Activated CD4-positive, alpha-beta T cell treated with anti-CD3 and anti-CD28 coated beads, Interleukin-2, Interleukin-4, amounts not matched to agents 100 ng/mL and 50 ng/mL, durations not matched to agents 16 hours and 8 hours (primary cell): ENCODE measurements at regions not wholly inside any gene's neighbourhood (a gene's known extent, or its start where the extent isn't known, plus 50 kb on each side); places are given as distances from the start of the nearest gene placed in this dataset.

Experiments
- DNase-seq: peaks from one replicate; pipeline ENCODE4 v3.0.0-alpha.2; 2020; ENCODE audit warnings: low spot score

DNA sequence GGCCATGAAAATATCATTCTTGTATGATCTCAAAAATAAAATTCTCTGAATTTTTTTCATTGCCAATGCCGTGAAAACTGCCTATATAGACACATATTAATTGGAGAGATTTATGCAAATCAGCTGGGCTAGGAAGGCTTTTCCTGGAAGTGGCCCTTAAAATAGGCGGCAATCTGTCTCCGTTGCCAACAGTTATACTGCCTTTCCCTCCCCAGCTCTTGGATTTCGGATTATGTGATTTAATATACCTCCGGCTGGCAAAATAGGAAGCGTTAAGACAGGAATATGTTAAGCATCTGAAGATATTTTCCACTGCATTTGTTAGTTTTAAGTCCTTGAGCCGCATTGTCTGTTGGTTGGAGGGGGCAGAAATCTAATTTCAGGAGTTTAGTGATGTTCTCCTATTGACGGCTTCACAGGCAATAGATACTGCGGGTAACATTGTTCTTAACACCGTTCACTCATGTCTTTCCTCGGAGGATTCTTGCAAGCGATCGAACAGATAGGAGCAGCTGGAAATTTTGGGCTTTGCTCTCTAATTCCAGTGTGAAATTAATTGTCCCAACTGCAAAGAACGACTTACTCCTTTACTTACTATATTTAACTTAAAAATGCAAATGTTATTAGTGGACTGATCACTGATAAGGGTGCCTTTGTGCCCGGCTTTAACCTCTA is 113.3 kb downstream of the LINC00237 start:
- no peak for DNase-seq

DNA sequence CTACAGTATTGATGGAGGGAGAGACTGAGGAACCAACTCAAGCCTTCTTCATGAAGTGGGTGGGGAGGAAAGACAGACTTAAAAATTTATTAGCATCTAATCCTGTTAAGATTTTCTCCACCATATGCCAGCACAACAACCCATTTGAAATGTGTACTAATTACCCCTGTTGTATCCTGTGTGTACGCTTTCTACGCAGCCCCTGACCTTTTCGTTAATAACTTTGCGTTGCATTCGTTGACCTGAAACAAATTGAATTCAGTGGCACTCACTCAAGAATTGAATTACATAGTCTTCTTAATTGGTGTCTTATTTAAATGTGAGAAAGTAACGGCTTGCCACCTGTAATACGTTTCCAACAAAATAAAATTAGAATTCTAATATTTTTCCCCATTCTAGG is 113.9 kb downstream of the LINC00237 start:
- no peak for DNase-seq

DNA sequence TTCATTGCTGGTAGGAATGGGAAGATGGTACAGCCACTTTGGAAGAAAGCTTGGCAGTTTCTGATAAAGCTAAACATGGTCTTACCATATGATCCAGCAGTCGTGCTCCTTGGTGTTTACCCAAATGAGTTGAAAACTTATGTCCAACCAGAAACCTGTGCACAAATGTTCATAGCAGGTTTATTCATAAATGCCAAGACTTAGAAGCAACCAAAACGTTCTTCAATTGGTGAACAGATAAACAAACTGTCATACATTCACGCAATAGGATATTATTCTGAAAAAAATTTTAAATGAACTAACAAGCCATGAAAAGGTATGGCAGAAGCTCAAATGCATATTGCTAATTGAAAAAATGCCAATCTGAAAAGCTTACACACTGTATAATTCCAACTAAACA is 117.1 kb downstream of the LINC00237 start:
- DNase-seq, result no peak

DNA sequence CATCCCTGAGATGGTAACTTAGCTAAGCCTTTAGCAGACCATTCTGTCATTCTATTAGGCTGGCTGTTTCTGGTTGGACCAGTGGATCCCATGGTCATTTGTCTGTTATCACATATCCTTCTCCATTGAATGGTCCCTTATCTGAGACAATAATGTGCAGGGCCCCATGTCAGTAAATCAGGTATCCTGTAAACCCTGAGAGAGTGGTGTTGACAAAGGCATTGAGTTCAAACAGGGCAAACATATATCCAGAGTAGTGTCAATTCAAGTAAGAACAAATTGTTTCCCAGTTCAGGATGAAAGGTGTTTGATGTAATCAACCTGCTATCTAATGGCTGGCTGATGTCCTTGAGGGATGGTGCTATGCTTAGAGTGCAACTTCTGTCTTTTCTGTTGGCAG is 126.2 kb downstream of the LINC00237 start:
- DNase-seq, result no peak

DNA sequence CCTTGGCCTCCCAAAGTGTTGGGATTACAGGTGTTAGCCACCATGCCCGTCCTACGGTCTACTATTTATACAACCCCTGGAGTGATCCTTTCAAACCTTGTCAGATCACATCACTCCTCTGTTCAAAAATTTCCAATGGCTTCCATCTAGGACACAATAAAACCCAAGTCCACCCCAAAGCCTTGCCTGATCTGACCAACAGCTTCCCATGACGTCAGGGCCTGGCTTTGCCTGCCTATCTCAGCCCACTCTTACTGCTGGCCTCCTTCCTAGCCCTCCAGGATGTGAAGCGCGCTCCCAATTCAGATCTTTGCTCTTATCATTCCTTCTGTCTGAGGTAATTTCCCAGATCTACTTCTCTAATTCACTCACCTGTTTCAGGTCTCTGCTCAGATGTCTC is 128.4 kb downstream of the LINC00237 start:
- DNase-seq, result no peak

DNA sequence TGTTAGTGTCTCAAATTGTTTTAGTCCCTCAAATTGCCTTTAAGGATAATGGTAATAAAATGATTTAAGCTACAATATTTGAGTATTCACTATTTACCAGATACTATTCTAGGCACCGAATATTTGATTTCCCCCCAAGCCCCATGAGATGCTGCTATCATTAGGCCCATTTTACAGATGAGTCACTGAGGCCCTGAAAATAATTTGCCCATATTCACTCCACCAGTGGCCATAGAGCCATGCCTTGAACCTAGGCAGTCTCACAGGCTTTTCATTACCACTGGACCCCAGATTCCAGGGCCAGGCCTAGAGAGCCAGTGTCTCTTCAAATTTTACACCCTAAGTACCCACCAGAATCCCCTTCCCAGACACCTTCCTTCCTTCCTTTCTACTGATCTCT is 133.7 kb downstream of the LINC00237 start:
- DNase-seq, result no peak

DNA sequence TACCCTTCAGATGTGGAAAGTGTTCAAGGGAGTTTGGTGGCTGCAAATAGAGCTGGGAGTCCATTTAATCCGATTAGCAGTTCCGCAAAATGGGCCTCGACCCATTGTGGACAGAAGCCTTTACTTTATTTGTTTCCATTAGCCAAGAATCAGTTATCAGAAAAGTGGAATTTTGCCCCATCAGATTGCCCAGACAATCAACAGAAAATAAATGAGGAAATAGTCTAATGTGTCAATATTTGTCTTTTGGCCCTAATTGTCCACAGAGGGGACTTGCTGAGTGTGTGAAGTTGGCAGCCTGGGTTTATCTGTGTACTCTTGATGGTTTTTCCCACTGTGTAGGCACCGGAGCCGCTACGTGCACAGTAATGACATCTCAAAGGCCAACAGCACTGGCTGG is 134.3 kb downstream of the LINC00237 start:
- no peak for DNase-seq

DNA sequence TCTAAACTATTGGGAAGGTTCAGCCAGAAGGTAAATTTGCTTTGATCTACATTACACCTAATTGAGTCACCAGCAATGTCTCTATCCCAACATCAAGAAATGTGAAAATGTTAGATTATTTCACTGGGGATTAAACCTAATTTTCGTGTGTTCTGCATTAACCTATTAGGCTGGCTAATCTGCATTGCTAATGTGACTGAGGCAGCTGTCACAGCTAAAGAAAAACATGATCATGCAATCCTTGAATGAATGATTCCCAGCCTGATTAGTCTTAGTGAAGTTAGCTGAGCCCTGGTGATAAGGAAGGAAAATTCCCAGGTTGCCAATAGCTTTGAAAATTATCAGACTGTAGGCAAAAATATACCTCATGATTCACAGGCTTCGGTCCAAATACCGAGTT is 135.3 kb downstream of the LINC00237 start:
- no peak for DNase-seq

DNA sequence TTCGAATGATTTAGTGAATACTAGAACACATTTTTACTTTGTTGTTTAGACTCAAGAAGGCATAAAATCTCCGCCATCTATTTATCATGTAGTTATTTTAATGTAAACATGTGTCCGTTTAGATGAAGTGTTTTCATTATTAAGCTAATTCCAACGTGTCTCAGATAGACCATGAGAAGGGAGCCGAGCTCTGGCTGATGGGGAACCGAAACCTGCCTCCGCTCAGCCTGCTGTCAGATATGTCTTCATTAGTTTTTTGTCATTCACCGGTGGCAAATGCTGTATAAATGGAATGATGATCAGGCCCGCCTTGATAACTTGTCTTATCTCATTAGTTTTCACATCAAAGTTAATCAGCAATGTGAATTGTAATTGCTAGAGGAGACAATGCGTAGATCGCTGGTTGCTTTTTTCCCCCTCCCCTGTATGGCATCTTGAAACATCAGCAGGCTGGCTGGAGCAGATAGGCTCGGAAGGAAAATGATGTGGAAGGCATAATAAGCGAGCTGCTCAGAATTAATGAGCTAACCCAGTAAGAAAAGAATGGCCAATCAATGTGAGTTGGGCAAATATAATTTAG is 136.4 kb downstream of the LINC00237 start:
- no peak for DNase-seq

DNA sequence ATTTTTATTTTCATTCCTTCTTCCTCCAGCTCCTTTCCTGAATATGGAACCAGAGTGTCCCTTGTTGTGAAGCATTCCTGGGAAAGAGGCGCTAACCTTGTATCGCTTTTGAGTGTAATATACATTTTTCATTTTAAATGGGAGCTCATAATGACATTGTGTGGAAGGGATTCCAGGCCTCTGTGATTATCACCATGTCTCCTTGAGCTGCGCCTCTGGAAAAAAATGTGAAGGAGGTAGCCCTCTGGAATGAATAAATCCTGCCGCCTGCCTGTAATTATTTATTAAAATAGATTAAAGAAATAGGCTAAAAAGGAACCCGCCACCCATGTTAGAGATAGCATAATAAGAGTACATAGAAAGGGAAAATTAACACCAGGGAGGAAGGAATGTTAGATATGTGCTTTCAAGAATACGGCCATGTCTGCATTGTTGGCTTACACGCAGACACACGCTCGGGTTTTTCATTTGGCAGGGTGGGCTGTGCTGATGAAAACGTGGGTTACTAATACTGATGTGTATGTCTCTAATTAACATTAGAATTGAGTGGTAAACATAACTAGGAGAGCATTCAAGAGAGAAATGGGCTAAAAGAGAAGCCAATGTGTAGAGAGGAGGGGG is 138.5 kb downstream of the LINC00237 start:
- no peak for DNase-seq

DNA sequence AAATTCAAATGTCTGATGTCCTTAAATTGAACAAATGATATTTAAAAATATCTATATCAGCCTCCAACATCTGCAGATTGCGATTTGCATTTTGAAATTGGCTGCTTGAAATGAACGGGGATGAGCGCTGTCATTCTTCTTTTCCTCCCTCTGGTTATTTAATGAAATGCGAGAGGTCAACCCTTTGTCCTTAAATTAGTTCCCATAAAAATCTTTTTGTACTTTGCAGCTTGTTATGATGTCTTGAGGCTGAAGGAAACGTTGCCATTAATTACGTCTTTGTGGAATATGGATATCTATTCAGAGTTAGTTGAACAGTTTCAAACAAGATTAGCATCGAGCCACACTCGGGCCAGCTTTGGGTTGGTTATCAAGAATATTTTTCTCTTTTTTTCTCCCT is 140.0 kb downstream of the LINC00237 start:
- DNase-seq, result no peak

DNA sequence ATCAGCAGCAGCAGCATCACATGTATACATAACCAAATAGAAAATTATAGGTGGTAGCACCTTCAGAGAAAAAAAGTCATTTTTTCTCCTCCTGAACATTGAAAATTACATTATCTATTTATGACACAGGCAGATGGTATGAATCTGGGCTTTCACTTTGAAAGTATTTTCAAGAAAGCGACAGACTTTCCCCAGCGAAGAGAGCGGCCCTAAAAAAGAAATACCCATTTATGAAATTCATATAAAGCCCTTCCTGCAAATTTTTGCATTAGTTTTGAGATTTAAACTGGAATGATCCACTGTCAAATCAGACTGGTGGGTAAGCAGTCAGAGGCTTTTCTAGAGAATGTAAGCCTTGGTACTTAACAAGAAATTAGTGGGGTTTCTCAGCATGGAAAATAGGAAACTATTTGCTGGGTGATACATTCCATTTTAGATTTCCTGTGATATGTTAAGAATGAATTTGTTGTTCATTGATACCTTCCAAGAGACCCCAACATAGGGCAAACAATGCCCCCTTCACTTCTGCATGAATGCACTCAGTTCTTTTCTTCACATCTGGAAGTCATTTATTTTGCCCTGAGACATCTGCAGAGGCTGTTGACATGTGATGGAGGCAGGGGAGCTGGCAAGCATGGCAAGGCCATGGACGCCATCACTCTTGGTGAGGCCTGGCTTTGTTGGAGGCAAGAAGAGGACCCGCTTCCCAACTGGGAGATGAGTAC is 147.0 kb downstream of the LINC00237 start:
- DNase-seq, result no peak

DNA sequence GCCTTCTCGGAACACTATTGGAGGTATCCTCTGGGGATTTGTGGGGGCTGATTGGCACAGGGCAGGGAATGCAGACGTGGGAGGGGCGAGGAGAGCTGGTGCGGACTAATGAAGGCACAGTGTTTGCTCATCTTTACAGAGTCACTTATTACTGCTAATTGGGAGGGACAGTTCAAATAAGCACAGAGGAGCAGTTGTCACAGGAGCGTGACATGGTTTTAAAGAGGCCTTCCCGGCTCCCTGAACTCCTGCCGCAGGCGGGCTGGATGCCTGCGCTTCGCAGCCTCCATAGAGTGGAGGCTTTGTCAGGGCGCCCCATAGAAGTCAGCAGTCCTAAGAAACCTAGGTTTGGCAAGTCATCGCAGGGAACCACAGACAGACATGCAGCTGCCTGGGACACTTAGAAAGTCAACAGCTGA is 149.6 kb downstream of the LINC00237 start:
- DNase-seq, result no peak

DNA sequence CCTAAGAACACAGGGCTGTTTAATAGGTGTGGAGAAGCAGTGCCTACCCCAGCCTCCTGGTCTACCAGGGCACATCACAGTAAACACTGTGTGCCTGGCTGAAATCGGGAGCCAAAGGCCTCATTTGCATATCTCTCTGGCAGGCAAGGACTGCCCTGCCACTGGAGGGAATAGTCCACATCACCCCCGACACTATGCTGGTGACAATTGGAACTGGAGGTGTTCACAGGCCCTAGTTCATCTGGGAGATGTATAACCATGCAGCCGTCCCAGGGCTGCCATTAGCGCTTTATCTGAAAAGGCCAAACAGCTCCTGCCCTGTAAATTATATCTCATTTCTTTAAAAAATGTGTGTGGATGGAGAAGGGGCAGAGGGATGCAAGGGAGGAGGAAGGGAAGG is 150.3 kb downstream of the LINC00237 start:
- no peak for DNase-seq

DNA sequence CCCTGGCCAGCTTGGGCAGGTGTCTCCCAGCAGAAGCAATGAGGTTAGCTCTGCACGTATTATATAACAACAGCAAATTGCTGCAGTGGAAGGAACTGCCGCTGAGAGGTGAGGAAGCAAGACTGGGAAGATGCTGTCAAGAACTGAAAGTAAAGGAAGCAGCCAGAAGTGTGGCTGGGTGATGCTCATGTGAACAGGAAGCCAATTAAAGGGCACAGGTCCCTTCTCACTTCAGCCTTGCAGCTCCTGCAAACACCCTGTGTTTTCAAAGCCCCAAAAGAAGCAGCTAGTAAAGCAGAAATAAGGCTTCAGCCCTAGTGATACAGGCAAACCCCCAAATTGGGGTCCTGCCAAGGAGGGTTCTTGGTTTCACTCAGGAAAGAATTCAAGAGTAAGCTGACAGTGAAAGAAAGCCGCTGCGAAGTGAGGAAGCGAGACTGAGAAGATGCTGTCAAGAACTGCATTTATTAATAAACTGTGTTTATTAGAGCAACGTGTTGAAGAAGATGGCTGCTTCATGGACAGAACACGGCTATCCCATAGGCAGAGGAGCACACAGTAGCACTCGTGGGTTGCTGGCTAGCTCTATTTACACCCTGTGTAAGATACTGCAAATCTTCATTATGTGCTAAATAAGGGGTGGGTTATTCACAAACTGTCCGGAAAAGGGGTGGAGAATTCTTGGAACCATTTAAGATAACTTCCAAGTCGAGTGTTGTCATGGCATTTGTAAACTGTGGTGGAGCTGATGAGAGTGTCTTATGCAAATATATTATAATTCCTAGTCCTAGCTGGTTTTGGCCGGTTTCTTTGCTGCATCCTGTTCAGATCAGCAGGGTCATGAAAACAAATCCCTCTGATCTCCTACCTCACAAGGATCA is 152.2 kb downstream of the LINC00237 start:
- no peak for DNase-seq

DNA sequence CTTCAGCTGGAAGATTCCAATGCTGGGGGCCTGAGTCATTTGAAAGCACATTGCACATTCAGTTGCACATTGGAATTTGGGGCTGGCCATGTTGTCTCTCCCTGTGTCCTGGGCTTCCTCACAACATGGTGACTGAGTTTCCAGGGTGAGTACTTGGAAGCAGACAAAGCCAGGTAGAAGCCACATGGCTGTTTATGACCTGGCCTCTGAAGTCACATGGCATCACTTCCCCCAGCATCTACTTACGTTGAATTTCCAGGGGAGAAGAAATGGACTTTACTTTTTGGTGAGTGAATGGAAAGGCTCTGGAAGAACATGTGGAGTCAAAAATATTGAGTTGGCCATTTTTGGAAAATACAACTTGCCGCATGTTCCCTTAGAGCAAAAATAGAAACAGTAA is 155.5 kb downstream of the LINC00237 start:
- DNase-seq, result no peak

DNA sequence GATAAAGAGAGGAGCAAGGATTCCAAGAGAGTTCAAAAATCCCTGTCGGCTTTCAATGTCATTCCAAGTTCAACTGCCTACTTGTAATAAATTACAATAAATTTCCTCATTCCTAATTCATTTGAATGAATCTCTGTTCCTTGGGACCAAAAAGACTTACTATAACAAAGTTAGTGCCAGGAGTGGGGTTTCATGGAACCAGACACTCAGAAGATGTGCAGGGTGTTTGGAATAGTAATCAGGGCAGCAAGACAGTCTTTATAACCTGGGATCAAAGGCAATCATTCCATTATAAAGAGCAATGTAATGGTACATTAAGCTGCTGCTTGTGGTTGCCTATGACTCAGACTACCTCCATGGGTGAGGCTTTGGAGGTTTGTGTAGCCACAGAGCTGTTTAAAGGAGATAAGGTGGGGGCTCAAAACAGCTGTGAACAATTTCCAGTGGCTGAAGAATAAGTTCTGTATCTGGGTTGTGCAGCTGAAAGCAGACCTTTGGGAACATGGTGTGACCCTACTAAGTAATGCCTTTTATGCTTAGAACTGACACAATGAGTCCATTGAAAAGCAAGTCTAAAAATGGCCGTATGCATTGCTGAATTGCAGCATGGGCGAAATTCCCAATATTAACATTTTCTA is 159.9 kb downstream of the LINC00237 start:
- no peak for DNase-seq

DNA sequence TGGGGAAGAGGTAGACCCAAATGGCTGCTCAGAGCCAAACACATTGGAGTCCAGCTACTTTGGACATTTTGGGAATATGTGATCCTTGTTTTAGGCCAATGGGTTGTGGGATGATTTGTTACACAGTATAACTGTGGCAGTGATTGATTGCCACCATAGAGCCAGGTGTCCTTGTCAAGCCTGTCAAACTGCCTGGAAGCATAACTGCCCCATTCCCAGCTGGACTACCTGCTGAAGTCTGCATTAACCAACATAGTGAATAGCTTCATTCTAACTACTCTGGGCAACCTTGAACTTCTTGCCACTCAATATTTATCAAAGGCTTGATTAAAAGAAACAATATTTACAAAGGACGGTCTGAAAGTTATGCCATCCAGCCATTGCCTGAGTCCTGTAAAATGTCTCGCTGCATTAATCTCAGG is 164.7 kb downstream of the LINC00237 start:
- DNase-seq, result no peak

DNA sequence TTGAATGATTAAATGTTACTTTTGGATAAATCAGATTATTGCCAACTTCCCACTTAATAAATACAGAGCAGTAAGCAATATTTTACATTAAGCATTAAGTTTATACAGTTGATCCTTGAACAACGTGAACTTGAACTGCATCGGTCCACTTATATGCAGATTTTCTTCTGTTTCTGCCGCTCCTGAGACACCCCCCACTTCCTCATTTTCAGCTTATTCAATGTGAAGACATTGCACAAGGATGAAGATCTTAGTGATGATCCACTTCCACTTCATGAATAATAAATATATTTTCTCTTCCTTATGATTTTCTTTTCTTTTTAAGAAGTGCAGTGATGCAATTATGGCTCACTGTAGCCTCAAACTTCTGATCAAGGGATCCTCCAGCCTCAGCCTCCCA is 167.2 kb downstream of the LINC00237 start:
- DNase-seq, result no peak

DNA sequence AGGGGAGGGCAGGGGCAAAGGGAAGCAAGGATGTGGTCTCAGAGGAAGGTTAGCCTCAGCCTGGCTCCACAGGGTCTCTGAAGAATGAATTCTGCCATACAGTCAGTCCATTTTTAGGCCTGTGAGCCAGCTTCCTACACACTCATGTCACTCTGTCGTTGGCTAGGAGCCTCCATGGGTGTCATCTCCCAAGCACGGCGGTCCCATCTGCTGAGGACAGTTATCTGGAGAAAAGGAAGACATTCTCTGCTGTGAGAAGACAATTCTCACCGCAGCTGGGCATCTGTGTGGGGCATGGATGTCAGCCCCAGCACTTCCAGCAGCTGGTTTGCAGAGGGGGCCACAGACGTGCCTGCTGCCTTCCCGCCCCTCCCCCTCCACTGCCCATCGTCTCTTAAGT is 167.6 kb downstream of the LINC00237 start:
- DNase-seq, result no peak

DNA sequence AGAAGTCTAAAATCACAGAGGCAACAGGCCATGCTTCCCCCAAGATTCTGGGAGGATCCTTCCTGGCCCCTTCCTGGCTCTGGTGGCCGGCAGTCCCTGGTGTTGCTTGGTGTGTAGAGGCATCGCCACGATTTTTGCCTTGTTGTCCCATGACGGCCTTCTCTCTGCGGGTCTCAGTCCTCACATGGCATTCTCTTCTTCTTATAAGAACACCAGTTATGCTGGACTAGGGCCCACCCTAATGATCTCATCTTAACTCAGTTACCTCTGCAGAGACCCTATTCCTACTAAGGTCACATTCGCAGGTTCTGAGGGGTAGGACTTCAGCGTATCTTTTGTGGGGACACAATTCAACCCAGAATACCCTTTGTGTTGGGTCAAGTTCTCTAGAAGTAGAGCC is 168.0 kb downstream of the LINC00237 start:
- no peak for DNase-seq
